ENCODE measurements at regions not wholly inside any gene's neighbourhood (a gene's known extent, or its start where the extent isn't known, plus 50 kb on each side); places are given as distances from the start of the nearest gene placed in this dataset.

DNA sequence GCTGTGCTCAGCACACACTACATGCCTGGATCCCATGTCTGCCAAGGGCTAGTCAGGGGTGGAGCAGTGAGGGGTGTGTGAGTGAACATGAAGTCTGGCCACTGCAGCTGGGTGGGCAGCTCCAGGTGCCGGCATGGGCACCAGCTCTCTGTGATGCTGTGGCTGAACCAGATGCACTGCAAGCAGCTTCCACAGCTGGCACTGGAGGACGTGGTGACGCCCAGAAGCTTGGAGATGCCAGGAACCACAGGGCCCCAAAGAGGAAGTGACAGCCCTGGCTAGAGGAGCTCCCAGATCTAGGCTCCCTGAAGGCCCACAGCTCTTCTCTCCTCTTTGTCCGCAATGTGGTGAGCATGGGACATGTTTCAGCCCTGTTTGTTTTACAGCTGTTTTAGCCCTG lies 776.3 kb upstream of the POU3F3 start:
- Histone ChIP-seq H3K9me3 (ENCODE audit: control insufficient read depth, insufficient read depth, low read depth, low read length) (no peaks in the 10 kb centered on the region), H3K4me1 (ENCODE audit: control insufficient read depth, insufficient read depth, low read length) (no peaks in the 10 kb centered on the region), H3K4me3 (ENCODE audit: low read depth, low read length) (no peak overlapping the region), H3K36me3 (ENCODE audit: control insufficient read depth in 2 of 2, insufficient read depth in 1 of 2, low read length in 2 of 2) (no peaks in the 10 kb centered on the region), H3K27ac (ENCODE audit: extremely low read depth, low read depth, low read length) (no peak overlapping the region)
- ChIA-PET CTCF (no interaction called here), POLR2A (no interaction called here)
- TF ChIP-seq ZNF521 (tag by site-specific recombination; IDR thresholded peaks at IDR 0.05), result no peak
- TF ChIP-seq OSR2 (tag by site-specific recombination; IDR thresholded peaks at IDR 0.05), result no peak
- no peak for TF ChIP-seq ZSCAN16 (tag by site-specific recombination; IDR thresholded peaks at IDR 0.05)
- TF ChIP-seq ZNF202 (tag by site-specific recombination; IDR thresholded peaks at IDR 0.05; ENCODE audit: borderline replicate concordance), result no peak
- no peak for TF ChIP-seq KLF9 (tag by site-specific recombination; IDR thresholded peaks at IDR 0.05; ENCODE audit: low read depth)
- TF ChIP-seq ZNF292 (tag by site-specific recombination; IDR thresholded peaks at IDR 0.05; ENCODE audit: borderline replicate concordance, low read depth), result no peak
- no peak for TF ChIP-seq ZNF223 (tag by site-specific recombination; IDR thresholded peaks at IDR 0.05)
- no peak for TF ChIP-seq SP2 (tag by site-specific recombination; IDR thresholded peaks at IDR 0.05)
- TF ChIP-seq ZNF548 (tag by site-specific recombination; IDR thresholded peaks at IDR 0.05), result no peak
- TF ChIP-seq ZNF549 (tag by site-specific recombination; IDR thresholded peaks at IDR 0.05), result no peak
- TF ChIP-seq, protein P1, sequence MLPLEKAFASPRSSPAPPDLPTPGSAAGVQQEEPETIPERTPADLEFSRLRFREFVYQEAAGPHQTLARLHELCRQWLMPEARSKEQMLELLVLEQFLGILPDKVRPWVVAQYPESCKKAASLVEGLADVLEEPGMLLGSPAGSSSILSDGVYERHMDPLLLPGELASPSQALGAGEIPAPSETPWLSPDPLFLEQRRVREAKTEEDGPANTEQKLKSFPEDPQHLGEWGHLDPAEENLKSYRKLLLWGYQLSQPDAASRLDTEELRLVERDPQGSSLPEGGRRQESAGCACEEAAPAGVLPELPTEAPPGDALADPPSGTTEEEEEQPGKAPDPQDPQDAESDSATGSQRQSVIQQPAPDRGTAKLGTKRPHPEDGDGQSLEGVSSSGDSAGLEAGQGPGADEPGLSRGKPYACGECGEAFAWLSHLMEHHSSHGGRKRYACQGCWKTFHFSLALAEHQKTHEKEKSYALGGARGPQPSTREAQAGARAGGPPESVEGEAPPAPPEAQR (tag by site-specific recombination; IDR thresholded peaks at IDR 0.05), result no peak
- TF ChIP-seq ZNF785 (tag by site-specific recombination; IDR thresholded peaks at IDR 0.05), result no peak
- no peak for TF ChIP-seq ZBTB7A (tag by site-specific recombination; IDR thresholded peaks at IDR 0.05; ENCODE audit: low read depth)
- TF ChIP-seq EGR2 (tag by site-specific recombination; IDR thresholded peaks at IDR 0.05; ENCODE audit: low read depth), result no peak
- TF ChIP-seq, protein P2, sequence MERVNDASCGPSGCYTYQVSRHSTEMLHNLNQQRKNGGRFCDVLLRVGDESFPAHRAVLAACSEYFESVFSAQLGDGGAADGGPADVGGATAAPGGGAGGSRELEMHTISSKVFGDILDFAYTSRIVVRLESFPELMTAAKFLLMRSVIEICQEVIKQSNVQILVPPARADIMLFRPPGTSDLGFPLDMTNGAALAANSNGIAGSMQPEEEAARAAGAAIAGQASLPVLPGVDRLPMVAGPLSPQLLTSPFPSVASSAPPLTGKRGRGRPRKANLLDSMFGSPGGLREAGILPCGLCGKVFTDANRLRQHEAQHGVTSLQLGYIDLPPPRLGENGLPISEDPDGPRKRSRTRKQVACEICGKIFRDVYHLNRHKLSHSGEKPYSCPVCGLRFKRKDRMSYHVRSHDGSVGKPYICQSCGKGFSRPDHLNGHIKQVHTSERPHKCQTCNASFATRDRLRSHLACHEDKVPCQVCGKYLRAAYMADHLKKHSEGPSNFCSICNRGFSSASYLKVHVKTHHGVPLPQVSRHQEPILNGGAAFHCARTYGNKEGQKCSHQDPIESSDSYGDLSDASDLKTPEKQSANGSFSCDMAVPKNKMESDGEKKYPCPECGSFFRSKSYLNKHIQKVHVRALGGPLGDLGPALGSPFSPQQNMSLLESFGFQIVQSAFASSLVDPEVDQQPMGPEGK (tag by site-specific recombination; IDR thresholded peaks at IDR 0.05), result no peak
- TF ChIP-seq ZNF311 (tag by site-specific recombination; IDR thresholded peaks at IDR 0.05; ENCODE audit: borderline replicate concordance), result no peak

DNA sequence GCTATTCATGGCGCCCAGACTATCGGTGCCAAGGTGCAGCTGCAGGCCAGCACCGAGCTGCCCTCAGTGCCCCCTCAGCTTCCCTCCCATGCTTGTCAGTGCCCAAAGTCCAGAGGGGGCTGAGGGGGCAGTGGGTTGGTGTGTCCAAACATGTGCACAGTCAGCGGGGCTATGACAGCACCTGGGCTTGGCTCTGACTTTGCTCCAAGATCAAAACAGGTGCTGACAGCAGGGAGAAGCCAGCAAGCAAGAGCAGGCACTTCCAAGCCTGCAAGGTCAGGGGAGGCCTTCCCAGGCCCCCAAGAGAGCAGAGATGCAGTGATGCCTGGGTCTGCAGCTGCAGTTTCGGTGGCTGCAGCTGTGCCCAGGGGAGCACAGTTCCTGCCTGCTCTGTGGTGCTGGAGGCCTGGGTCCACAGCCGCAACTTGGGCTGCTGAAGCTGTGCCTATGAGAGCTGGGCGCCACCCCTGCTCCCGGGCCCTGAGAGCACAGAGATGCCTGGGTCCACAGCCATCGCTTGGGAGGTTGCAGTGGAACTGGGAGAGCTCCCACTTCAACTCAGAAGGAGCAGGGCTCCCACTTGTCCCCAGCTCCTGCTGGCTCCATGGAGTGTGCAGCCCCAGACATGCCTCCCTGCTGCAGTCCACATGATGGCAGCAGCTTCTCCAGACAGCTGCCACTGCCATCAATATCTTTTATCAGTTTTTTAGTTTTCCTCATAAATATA lies 775.3 kb upstream of the POU3F3 start:
- no peaks in the 10 kb centered on the region for H3K4me1 ChIP-seq (ENCODE audit: control insufficient read depth, insufficient read depth, low read length)
- ChIA-PET POLR2A (no interaction called here), CTCF (no interaction called here)
- H3K36me3 ChIP-seq (ENCODE audit: control insufficient read depth in 2 of 2, insufficient read depth in 1 of 2, low read length in 2 of 2), result no peaks in the 10 kb centered on the region
- no peaks in the 10 kb centered on the region for H3K9me3 ChIP-seq (ENCODE audit: control insufficient read depth, insufficient read depth, low read depth, low read length)
- TF ChIP-seq ZNF274 (IDR thresholded peaks at IDR 0.05; ENCODE audit: low read length) (no peak), ZNF274 (tag by site-specific recombination; IDR thresholded peaks at IDR 0.05; ENCODE audit: borderline replicate concordance) (no peak), OSR2 (tag by site-specific recombination; IDR thresholded peaks at IDR 0.05) (no peak), ZBTB8A (tag by site-specific recombination; IDR thresholded peaks at IDR 0.05) (no peak), ZNF416 (tag by site-specific recombination; IDR thresholded peaks at IDR 0.05) (no peak), ZNF202 (tag by site-specific recombination; IDR thresholded peaks at IDR 0.05; ENCODE audit: borderline replicate concordance) (no peak), KLF1 (tag by site-specific recombination; IDR thresholded peaks at IDR 0.05) (no peak)
- TF ChIP-seq, protein P3, sequence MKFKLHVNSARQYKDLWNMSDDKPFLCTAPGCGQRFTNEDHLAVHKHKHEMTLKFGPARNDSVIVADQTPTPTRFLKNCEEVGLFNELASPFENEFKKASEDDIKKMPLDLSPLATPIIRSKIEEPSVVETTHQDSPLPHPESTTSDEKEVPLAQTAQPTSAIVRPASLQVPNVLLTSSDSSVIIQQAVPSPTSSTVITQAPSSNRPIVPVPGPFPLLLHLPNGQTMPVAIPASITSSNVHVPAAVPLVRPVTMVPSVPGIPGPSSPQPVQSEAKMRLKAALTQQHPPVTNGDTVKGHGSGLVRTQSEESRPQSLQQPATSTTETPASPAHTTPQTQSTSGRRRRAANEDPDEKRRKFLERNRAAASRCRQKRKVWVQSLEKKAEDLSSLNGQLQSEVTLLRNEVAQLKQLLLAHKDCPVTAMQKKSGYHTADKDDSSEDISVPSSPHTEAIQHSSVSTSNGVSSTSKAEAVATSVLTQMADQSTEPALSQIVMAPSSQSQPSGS (tag by site-specific recombination; IDR thresholded peaks at IDR 0.05; ENCODE audit: low read depth), result no peak
- H3K4me3 ChIP-seq (ENCODE audit: low read depth, low read length), result no peak overlapping the region
- H3K27ac ChIP-seq (ENCODE audit: extremely low read depth, low read depth, low read length), result no peak overlapping the region
